HuH-7 (cell line): ENCODE measurements at regions not wholly inside any gene's neighbourhood (a gene's known extent, or its start where the extent isn't known, plus 50 kb on each side); places are given as distances from the start of the nearest gene placed in this dataset.
"Not testable (repeated sequence)": the region's sequence is repeated elsewhere in the genome, so short reads cannot be mapped to it uniquely, and the experiment has no call there.

ENCODE experiments used
- DNase-seq: peaks from one replicate; pipeline ENCODE4 v3.0.0; 2011; ENCODE audit warnings: low spot score

GRCh38 chr7:48992816-48993215 is 68.5 kb downstream of the CDC14C start:
- DNase-seq = no peak

GRCh38 chr7:49001610-49002033 is 77.3 kb downstream of the CDC14C start:
- DNase-seq = peak; percentile 10

DNA sequence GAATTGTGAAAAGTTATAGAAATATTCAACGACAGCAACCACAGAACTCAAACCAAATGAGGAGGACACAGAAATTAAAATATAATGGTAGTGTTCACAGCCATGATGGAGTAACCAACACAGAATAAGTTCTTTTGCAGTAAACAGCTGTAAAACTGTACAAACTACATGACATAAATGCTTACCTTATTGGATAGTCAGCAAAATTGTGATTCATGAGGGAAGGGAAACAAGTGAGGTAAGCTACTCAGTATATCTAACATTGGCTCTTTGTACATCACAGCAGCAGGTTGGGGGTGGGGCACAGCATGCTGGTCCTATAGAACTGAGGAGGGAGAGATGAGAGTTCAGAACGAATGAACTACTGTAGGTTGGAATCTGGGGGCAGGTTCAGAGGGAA is 86.4 kb downstream of the CDC14C start:
- DNase-seq = no peak

DNA sequence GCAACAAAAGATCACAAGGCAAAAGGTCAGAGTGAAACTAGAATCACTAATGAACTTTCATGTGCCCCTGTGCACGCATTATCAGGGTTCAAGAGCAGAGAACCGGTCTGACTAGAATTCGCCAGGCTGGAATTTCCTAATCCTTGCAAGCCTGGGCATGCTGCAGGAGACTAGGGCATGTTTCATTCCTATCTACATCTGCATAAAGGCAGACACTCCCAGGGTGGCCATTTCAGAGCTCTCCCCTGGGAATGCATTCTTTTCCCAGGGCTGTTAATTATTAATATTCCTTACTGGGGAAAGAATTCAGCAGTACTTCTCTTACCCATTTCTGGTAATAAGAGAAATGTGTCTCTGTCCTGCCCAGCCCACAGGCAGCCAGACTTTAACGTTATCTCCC is 90.5 kb downstream of the CDC14C start:
- no peak for DNase-seq

DNA sequence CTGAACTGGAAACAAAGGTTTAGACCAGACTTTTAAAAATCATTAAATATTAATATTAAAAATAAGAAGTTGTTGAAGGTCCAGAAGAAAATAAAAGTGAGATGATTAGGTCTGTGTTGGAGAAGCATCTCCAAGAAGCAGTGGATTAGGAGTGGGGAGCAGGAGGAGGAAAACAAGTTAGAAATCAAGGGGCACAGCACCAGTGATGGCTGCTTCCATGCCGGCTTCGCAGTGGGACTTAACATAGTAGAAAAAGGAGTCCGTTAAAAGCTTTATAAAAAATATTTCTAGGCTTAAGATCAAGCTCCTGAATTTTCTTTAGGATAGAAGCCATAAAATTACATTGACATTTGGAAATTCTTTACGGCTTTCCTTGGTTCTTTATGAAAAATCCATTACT is 95.8 kb downstream of the CDC14C start:
- no peak for DNase-seq

- no peak for DNase-seq
Observed at GRCh38 chr7:49022448-49022847, 98.1 kb downstream of the CDC14C start.

DNA sequence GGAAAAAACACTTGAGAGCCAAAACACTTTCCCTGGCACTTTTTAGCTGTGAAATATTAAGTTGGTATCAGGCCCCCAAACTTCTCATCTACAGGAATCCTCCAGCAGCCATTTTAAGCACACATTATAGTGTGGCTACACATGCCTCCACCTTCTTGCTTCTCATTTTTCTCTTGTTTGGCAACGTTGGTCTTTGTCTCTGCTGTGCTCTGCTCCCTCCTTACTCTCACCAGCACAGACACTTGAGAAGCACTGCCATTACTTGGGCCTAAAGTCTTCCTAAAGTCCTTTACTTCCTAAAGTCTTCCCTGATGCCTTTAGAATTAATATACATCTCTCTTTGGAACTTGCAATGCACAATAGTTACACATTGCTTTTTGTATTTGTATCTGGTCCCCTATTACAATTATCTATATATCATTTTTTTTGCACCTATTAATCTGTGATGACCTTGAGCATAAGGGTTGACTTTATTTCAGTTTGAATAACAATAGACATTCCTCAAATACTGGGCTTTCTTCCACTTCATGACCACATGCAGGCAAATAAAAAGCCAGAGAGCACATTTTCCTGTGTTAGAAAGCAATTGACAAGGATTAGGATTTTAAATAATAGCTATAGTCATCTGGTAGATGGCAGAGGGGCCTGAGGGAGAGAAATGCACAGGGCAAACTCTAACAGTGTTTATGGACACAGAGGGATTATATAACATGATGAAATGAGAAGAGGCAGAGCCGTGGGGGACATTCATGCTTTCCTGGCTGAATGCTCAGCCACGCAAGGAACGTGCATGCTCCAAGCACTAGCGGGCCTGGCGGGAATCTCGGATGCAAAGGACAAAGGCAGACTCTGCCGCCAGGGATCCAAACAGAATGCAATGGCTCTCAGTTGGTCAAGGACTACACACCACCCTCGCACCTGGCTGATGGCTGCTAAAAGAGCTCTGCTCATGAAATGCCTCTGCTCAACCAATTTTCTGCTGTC is 99.3 kb downstream of the CDC14C start:
- DNase-seq = no peak

DNA sequence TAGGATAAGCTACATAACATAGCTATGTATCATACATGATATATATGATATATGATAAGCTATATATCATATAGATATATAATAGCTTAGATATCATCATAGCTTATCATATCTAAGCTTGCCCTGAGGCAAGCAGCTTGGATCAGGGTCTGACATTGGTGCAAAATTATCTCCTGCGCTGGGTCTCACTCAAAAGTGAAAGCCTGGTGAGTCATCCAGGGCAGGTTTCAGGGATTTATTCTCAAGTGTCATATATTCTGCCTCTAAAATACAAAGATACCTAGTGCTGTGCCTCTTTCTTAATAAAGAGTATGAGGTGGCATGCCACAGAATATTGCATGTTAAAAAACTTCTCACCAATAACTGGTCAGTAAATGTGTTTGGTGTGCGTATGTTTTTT is 105.9 kb downstream of the CDC14C start:
- DNase-seq = no peak

DNA sequence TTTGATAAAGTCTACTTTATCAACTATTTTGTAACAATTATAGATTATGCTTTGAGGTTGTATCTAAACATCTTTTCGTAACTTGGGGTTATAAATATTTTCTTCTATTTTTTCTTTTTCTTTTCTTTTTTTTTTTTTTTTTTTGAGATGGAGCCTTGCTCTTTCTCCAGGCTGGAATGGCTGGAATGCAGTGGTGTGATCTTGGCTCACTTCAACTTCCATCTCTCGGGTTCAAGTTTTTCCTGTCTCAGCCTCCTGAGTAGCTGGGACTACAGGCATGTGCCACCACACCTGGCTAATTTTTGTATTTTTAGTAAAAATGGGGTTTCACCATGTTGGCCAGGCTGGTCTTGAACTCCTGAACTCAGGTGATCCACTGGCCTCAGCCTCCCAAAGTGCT is 108.8 kb downstream of the CDC14C start:
- DNase-seq = not testable (repeated sequence)

- no peak for DNase-seq
Observed at GRCh38 chr7:49037346-49038210, 113.2 kb downstream of the CDC14C start.

DNA sequence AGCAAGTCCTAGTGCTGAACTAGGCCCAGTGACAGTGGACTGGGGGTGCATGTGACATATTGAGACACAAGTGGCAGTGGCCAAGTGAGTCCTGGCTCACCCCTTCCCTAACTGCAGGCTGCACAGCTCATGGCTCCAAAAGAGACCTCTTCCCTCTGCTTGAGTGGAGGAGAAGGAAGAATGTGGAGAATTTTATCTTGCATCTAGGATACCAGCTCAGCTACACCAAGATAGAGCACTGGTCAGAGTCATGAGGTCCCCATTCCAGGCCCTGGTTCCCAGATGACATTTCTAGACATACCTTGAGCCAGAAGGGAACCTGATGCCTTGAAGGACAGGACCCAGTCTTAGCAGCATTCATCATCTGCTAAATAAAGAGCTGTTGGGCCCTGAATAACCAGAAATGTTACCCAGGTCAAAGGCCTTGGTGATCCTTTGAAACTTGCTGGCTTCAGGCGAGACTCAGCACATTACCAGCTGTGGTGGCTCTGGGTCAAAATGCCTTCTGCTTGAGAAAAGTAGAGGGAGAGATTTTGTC is 114.5 kb downstream of the CDC14C start:
- DNase-seq = no peak

GRCh38 chr7:49060743-49061142 is 136.4 kb downstream of the CDC14C start:
- DNase-seq = no peak

GRCh38 chr7:49074538-49074937 is 150.2 kb downstream of the CDC14C start:
- no peak for DNase-seq

DNA sequence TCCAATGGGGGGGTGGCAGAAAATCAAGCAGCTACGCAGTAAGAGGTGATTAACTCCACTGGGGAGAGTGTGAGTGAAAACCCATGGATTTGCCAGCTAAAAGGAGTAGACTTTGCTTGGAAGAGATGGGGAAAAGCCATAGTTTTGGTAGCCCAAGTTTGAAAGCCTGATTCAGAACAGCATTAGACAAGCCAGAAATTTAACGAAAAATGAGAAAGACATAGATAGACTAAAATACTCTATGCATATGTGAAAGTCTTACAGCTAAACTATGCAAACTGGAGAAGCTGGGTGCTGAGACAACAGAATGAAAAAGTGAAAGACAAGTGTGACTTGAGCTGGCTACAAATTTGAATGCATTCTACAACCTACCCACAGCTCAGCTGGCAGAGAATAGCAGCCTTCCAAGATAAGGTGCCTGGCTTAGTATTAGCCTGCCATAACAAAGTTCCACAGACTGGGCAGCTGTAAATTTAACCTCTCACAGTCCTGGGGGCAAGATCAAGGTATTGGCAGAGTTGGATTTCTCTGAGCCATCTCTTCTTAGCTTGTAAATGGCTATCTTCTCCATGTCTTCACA is 156.6 kb downstream of the CDC14C start:
- DNase-seq = no peak

DNA sequence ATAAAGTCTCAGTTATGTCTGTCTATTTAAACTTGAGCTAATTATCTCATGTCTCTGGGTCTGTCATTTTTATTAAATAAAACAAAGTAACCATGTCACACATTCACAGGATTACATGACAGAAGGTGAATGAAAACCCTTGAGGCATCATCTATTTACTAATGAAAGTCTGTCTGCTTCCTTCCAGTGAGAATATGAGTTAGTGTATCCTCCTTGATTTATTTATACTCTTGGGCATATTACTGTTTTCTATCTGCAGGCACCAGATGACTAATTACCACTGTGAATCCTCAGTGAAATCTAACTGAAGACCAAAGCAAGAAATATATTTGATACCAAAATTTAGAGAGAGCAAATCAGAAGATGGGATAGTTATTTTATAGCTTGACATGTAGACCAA is 163.7 kb downstream of the CDC14C start:
- DNase-seq = no peak

DNA sequence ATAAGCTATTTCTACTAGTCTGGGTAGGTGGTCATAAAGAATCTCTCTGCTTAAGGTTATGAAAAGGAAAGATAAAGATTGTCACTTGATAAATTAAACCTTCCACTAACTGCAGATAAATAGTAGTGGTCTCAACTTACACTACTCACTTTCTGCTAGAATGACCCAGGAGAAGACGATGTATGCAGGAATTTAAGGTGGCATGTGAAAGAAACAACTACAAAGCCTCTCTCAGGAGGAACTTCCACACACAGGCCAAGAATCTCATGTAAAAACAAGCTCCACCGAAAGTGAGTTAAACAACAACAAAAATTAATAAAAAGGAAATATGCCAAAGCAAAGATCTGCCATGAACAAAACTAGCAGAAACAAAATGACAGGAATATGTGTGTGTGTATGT is 165.4 kb downstream of the CDC14C start:
- no peak for DNase-seq

DNA sequence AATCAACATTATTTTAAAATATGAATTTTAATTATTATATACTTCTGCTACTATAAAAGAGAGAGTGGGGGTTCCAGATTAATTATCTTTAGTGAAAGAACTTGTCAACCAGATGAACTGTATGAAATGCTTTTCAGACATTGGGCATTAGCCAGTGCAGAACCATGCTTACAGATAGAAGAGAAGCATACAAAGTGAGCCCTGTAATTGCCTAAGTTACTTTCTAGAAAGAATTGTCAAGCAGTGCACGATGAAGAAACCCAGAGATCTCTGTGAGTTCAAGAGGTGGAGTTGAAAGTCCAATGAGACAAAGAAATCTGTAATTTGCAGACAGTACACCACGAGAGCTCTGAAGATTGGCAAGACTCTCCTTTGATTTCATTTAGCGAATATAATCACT is 166.7 kb downstream of the CDC14C start:
- DNase-seq = no peak

- no peak for DNase-seq
Observed at GRCh38 chr7:49091519-49091918, 167.2 kb downstream of the CDC14C start.

GRCh38 chr7:49093218-49093617 is 168.9 kb downstream of the CDC14C start:
- no peak for DNase-seq

GRCh38 chr7:49094866-49095265 is 170.5 kb downstream of the CDC14C start:
- no peak for DNase-seq

- DNase-seq = no peak
Observed at GRCh38 chr7:49099587-49100326, 175.4 kb downstream of the CDC14C start.
